PFSK-1 (cell line): ENCODE measurements at regions not wholly inside any gene's neighbourhood (a gene's known extent, or its start where the extent isn't known, plus 50 kb on each side); places are given as distances from the start of the nearest gene placed in this dataset.

Source experiments
- FOXP2 ChIP-seq: optimal IDR thresholded peaks from 2 replicates; pipeline ENCODE3; 2011; ENCODE audit warnings: borderline replicate concordance, control low read depth, inconsistent platforms; ENCODE audit not compliant: insufficient read depth; ENCODE audit errors: extremely low read length, extremely low read depth
- POLR2AphosphoS5 ChIP-seq: IDR thresholded peaks from 2 replicates; pipeline ENCODE4 v1.6.1; 2012; ENCODE audit warnings: low read depth, mild to moderate bottlenecking, control low read depth, low read length, moderate library complexity
- SIN3A ChIP-seq: IDR thresholded peaks from 2 replicates; pipeline ENCODE4 v1.6.1; 2012; ENCODE audit warnings: mild to moderate bottlenecking, low read length, moderate library complexity, borderline replicate concordance; ENCODE audit not compliant: insufficient read depth
- TAF1 ChIP-seq: IDR thresholded peaks from 2 replicates; pipeline ENCODE4 v1.6.1; 2012; ENCODE audit warnings: low read length, control low read depth, borderline replicate concordance; ENCODE audit not compliant: insufficient read depth
- TF ChIP-seq, protein P1 (sequence below), 2 experiments: IDR thresholded peaks; 2 replicates each; pipeline versions ENCODE4 v1.6.1 to v1.8.0; 2011 to 2012; ENCODE audit warnings: low read depth in 2 of 2, low read length in 2 of 2, control low read depth in 1 of 2, inconsistent platforms in 1 of 2, mild to moderate bottlenecking in 1 of 2, moderate library complexity in 1 of 2; ENCODE audit not compliant: insufficient read depth in 1 of 2

DNA sequence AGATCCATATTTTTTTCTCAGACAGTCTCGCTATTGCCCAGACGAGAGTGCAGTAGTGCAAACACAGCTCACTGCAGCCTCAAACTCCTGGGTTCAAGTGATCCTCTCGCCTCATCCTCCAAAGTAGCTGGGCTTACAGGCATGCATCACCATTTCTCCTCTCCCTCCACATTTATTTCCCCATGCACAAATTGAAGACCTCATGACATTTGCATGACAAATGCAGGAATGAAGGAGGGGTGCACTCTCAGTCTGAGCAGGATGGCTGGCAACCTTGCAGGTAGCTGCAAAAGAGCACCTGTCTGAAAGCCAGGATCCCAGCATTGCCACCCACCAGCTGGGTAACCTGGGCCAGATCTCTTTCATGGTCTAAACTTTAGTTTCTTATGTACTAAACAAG lies 111.2 kb downstream of the SH3TC2 start:
- TF ChIP-seq, protein P1, sequence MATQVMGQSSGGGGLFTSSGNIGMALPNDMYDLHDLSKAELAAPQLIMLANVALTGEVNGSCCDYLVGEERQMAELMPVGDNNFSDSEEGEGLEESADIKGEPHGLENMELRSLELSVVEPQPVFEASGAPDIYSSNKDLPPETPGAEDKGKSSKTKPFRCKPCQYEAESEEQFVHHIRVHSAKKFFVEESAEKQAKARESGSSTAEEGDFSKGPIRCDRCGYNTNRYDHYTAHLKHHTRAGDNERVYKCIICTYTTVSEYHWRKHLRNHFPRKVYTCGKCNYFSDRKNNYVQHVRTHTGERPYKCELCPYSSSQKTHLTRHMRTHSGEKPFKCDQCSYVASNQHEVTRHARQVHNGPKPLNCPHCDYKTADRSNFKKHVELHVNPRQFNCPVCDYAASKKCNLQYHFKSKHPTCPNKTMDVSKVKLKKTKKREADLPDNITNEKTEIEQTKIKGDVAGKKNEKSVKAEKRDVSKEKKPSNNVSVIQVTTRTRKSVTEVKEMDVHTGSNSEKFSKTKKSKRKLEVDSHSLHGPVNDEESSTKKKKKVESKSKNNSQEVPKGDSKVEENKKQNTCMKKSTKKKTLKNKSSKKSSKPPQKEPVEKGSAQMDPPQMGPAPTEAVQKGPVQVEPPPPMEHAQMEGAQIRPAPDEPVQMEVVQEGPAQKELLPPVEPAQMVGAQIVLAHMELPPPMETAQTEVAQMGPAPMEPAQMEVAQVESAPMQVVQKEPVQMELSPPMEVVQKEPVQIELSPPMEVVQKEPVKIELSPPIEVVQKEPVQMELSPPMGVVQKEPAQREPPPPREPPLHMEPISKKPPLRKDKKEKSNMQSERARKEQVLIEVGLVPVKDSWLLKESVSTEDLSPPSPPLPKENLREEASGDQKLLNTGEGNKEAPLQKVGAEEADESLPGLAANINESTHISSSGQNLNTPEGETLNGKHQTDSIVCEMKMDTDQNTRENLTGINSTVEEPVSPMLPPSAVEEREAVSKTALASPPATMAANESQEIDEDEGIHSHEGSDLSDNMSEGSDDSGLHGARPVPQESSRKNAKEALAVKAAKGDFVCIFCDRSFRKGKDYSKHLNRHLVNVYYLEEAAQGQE (IDR thresholded peaks at IDR 0.05; ENCODE audit: insufficient read depth in 1 of 2, low read depth in 2 of 2, low read length in 2 of 2), result no peak
- TF ChIP-seq SIN3A, result no peak
- TF ChIP-seq TAF1, result no peak
- no peak for TF ChIP-seq POLR2AphosphoS5
- TF ChIP-seq FOXP2, result no peak

DNA sequence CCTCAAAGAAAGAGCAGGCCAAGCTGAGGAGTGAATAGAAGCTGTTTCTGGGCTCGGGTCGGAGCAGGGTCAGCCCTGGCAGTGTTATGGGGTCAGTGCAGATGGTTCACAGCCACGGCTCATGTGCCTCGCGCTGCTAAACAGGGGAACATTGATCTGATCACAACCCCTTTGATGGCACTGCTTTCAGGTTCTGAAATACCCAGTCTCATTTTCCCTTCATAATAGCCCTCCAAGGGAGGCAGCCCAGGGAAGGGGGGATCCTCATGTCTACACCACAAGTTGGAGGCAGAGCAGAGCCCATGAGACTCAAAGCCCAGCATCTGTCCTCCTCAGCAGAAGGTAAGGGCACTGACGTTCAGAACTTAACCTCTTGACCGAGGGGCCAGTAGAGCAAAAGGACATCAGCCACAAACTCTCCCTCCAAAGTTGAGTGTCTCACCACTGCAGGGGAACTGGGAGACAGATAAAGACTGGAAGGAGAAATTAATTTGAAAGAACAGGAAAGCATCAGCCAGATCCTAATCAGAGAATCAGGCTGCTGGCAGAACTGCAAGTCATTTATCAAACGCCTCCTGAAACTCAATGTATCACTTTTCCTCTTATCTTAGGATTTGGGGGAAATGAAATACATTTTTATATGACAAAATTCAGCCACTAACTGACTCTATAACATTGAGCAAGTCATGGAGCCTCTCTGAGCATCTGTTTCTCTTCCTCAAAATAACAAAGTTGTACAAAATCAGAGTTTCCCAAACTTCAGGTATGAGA lies 110.6 kb downstream of the SH3TC2 start:
- no peak for TF ChIP-seq TAF1
- no peak for TF ChIP-seq FOXP2
- TF ChIP-seq, protein P1 (IDR thresholded peaks at IDR 0.05; ENCODE audit: insufficient read depth in 1 of 2, low read depth in 2 of 2, low read length in 2 of 2), result no peak
- no peak for TF ChIP-seq POLR2AphosphoS5
- no peak for TF ChIP-seq SIN3A

DNA sequence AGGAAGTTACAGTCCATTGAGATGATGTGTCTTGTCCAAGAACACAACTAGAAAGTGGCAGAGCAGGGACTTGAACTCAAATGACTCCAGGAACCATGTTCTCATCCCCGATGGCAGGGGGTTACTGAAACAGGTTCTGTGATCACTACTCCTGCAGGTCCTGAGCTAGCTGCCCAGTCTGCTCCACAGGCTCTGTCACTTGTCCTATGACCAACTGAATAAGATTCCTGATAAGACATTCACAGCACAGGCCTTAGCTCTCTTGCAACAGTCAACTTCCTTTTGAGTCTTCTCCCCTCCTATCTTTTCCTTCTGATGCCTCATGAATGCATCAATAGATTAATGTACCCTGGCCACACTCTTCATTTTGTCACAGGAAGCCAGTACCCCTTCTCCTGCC lies 109.2 kb downstream of the SH3TC2 start:
- TF ChIP-seq SIN3A, result no peak
- TF ChIP-seq TAF1, result no peak
- TF ChIP-seq POLR2AphosphoS5, result no peak
- TF ChIP-seq, protein P1 (IDR thresholded peaks at IDR 0.05; ENCODE audit: insufficient read depth in 1 of 2, low read depth in 2 of 2, low read length in 2 of 2), result no peak
- TF ChIP-seq FOXP2, result no peak
